ENCODE measurements at regions not wholly inside any gene's neighbourhood (a gene's known extent, or its start where the extent isn't known, plus 50 kb on each side); places are given as distances from the start of the nearest gene placed in this dataset.

- H3K36me3 ChIP-seq, result no peaks in the 10 kb centered on the region
- in situ Hi-C loops (cut with MboI; ENCODE audit: low pct_ligation_motif_present in 1 of 4, low pct_unique_long_range_greater_than_20kb in 1 of 4, low sequenced_read_pairs in 3 of 4), result no loop called here
- H3K27ac ChIP-seq, result no peak overlapping the region
- intact Hi-C loops (cut with DNase I; ENCODE audit: low total_unique reads), result no loop called here
- no peaks in the 10 kb centered on the region for H3K9me3 ChIP-seq
- H3K27me3 ChIP-seq, result no peaks in the 10 kb centered on the region
- no peak for DNase-seq
- peaks cover 0 to 33% (median 12%) of the 10 kb centered on the region in 4 donors for H3K4me1 ChIP-seq
- H3K4me3 ChIP-seq, result no peak overlapping the region
- 40 to 67% methylated on average over 1 to 4 of the region's 4 CpGs for WGBS, 2 donors (ENCODE audit: low coverage in 1 of 2)
- no peak for TF ChIP-seq POLR2A (IDR thresholded peaks at IDR 0.05)
- no peak for TF ChIP-seq CTCF (IDR thresholded peaks at IDR 0.05)
- no peak for TF ChIP-seq POLR2AphosphoS5 (IDR thresholded peaks at IDR 0.05)
- no peak for TF ChIP-seq EP300 (IDR thresholded peaks at IDR 0.05; ENCODE audit: low read depth)
Observed at GRCh38 chr1:213693864-213694263, 293.9 kb upstream of the PROX1 start.

GRCh38 chr1:213697192-213697802 is 290.5 kb upstream of the PROX1 start:
- Histone ChIP-seq H3K9me3 (no peaks in the 10 kb centered on the region), H3K27me3 (no peaks in the 10 kb centered on the region), H3K4me3 (no peak overlapping the region), H3K27ac (no peak overlapping the region), H3K36me3 (no peaks in the 10 kb centered on the region), H3K4me1 (peaks cover 0 to 7% (median 2%) of the 10 kb centered on the region in 4 donors)
- WGBS, 2 donors (ENCODE audit: low coverage in 1 of 2), result 85 to 100% methylated on average over 2 to 4 of the region's 4 CpGs
- TF ChIP-seq CTCF (IDR thresholded peaks at IDR 0.05), result no peak
- no peak for TF ChIP-seq POLR2AphosphoS5 (IDR thresholded peaks at IDR 0.05)
- no peak for TF ChIP-seq EP300 (IDR thresholded peaks at IDR 0.05; ENCODE audit: low read depth)
- no peak for TF ChIP-seq POLR2A (IDR thresholded peaks at IDR 0.05)
- no peak for DNase-seq
- in situ Hi-C loops (cut with MboI; ENCODE audit: low pct_ligation_motif_present in 1 of 4, low pct_unique_long_range_greater_than_20kb in 1 of 4, low sequenced_read_pairs in 3 of 4) (no loop called here), intact Hi-C loops (cut with DNase I; ENCODE audit: low total_unique reads) (no loop called here)

GRCh38 chr1:213698092-213698702 is 289.6 kb upstream of the PROX1 start:
- intact Hi-C loops (cut with DNase I; ENCODE audit: low total_unique reads) (no loop called here), in situ Hi-C loops (cut with MboI; ENCODE audit: low pct_ligation_motif_present in 1 of 4, low pct_unique_long_range_greater_than_20kb in 1 of 4, low sequenced_read_pairs in 3 of 4) (no loop called here)
- no peak overlapping the region for H3K4me3 ChIP-seq
- H3K36me3 ChIP-seq, result no peaks in the 10 kb centered on the region
- H3K27ac ChIP-seq, result no peak overlapping the region
- 62 to 68% methylated on average over 5 of the region's 5 CpGs for WGBS, 2 donors (ENCODE audit: low coverage in 1 of 2)
- no peaks in the 10 kb centered on the region for H3K27me3 ChIP-seq
- H3K4me1 ChIP-seq, result no peaks in the 10 kb centered on the region
- DNase-seq, result no peak
- no peaks in the 10 kb centered on the region for H3K9me3 ChIP-seq
- TF ChIP-seq EP300 (IDR thresholded peaks at IDR 0.05; ENCODE audit: low read depth) (no peak), CTCF (IDR thresholded peaks at IDR 0.05) (no peak), POLR2A (IDR thresholded peaks at IDR 0.05) (no peak), POLR2AphosphoS5 (IDR thresholded peaks at IDR 0.05) (no peak)

- no peaks in the 10 kb centered on the region for H3K9me3 ChIP-seq
- no peaks in the 10 kb centered on the region for H3K36me3 ChIP-seq
- no peak overlapping the region for H3K4me3 ChIP-seq
- no peak for TF ChIP-seq CTCF (IDR thresholded peaks at IDR 0.05)
- no peak for TF ChIP-seq EP300 (IDR thresholded peaks at IDR 0.05; ENCODE audit: low read depth)
- no peak for TF ChIP-seq POLR2AphosphoS5 (IDR thresholded peaks at IDR 0.05)
- TF ChIP-seq POLR2A (IDR thresholded peaks at IDR 0.05), result no peak
- intact Hi-C loops (cut with DNase I; ENCODE audit: low total_unique reads) (no loop called here), in situ Hi-C loops (cut with MboI; ENCODE audit: low pct_ligation_motif_present in 1 of 4, low pct_unique_long_range_greater_than_20kb in 1 of 4, low sequenced_read_pairs in 3 of 4) (no loop called here)
- no peaks in the 10 kb centered on the region for H3K4me1 ChIP-seq
- H3K27ac ChIP-seq, result no peak overlapping the region
- no peaks in the 10 kb centered on the region for H3K27me3 ChIP-seq
- no peak for DNase-seq
Observed at GRCh38 chr1:213702703-213703102, 285.1 kb upstream of the PROX1 start.
